ENCODE measurements at regions not wholly inside any gene's neighbourhood (a gene's known extent, or its start where the extent isn't known, plus 50 kb on each side); places are given as distances from the start of the nearest gene placed in this dataset.

GRCh38 chr9:90095682-90096081, 490.9 kb downstream of the GADD45G start:
- DNase-seq (peak; percentile 37), ATAC-seq (peak; percentile 34)
- no peak overlapping the region for H3K4me3 Mint-ChIP-seq
- no peaks in the 10 kb centered on the region for H3K9me3 Mint-ChIP-seq
- no peak for TF ChIP-seq CTCF (IDR thresholded peaks at IDR 0.05)
- H3K36me3 Mint-ChIP-seq (ENCODE audit: low read depth): no peaks in the 10 kb centered on the region
- H3K27me3 Mint-ChIP-seq: peaks cover 21% of the 10 kb centered on the region
- intact Hi-C loops (cut with micrococcal nuclease): loop anchor here (5.0 kb wide), 1 partner anchor 173 kb away; no protein-coding TSS in a partner anchor
- ChIA-PET POLR2A (no interaction called here), CTCF (interaction anchor here (0.8 to 6.7 kb wide), 6 partner anchors 43 to 502 kb away, joined by 3 to 41 read pairs (median 4); no protein-coding TSS in a partner anchor)
- H3K27ac Mint-ChIP-seq: no peak overlapping the region
- peaks cover 20% of the 10 kb centered on the region for H3K4me1 Mint-ChIP-seq (ENCODE audit: low read depth)

GRCh38 chr9:90097237-90097636, 492.4 kb downstream of the GADD45G start:
- Mint-ChIP-seq H3K9me3 (no peaks in the 10 kb centered on the region), H3K4me1 (ENCODE audit: low read depth) (peaks cover 19% of the 10 kb centered on the region), H3K27ac (no peak overlapping the region), H3K4me3 (no peak overlapping the region), H3K36me3 (ENCODE audit: low read depth) (no peaks in the 10 kb centered on the region), H3K27me3 (peaks cover 25% of the 10 kb centered on the region)
- no peak for TF ChIP-seq CTCF (IDR thresholded peaks at IDR 0.05)
- POLR2A ChIA-PET: no interaction called here
- ATAC-seq (no peak), DNase-seq (no peak)
- CTCF ChIA-PET: interaction anchor here (0.9 to 6.7 kb wide), 4 partner anchors 492 to 504 kb away, joined by 3 to 41 read pairs (median 6); partner anchors contain the start of gene GADD45G
- intact Hi-C loops (cut with micrococcal nuclease): loop anchor here (5.0 kb wide), 1 partner anchor 175 kb away; no protein-coding TSS in a partner anchor

GRCh38 chr9:90098408-90098807, 493.6 kb downstream of the GADD45G start:
- Mint-ChIP-seq H3K27ac (no peak overlapping the region), H3K4me1 (ENCODE audit: low read depth) (peaks cover 8% of the 10 kb centered on the region), H3K4me3 (no peak overlapping the region), H3K9me3 (no peaks in the 10 kb centered on the region), H3K27me3 (peaks cover 22% of the 10 kb centered on the region), H3K36me3 (ENCODE audit: low read depth) (no peaks in the 10 kb centered on the region)
- DNase-seq: no peak
- ChIA-PET CTCF (interaction anchor here (0.9 to 6.7 kb wide), 5 partner anchors 46 to 505 kb away, joined by 3 to 41 read pairs (median 5); no protein-coding TSS in a partner anchor), POLR2A (no interaction called here)
- TF ChIP-seq CTCF (IDR thresholded peaks at IDR 0.05): no peak
- ATAC-seq: no peak
- intact Hi-C loops (cut with micrococcal nuclease): loop anchor here (5.0 kb wide), 1 partner anchor 176 kb away; no protein-coding TSS in a partner anchor

GRCh38 chr9:90099262-90099963, 494.6 kb downstream of the GADD45G start:
- intact Hi-C loops (cut with micrococcal nuclease): loop anchor here (5.0 kb wide), 1 partner anchor 177 kb away; no protein-coding TSS in a partner anchor
- POLR2A ChIA-PET: interaction anchor here (1.0 kb wide), 1 partner anchor 510 kb away, joined by 3 read pairs; no protein-coding TSS in a partner anchor

More at GRCh38 chr9:90099262-90099963, 494.6 kb downstream of the GADD45G start:
- peaks cover 6% of the 10 kb centered on the region for H3K4me1 Mint-ChIP-seq (ENCODE audit: low read depth)
- TF ChIP-seq CTCF (IDR thresholded peaks at IDR 0.05): peak; percentile 57
- CTCF ChIA-PET: interaction anchor here (0.7 to 9.1 kb wide), 10 partner anchors 10 to 523 kb away, joined by 3 to 355 read pairs (median 4); partner anchors contain the start of gene GADD45G
- H3K27me3 Mint-ChIP-seq: peaks cover 18% of the 10 kb centered on the region
- no peaks in the 10 kb centered on the region for H3K9me3 Mint-ChIP-seq
- no peaks in the 10 kb centered on the region for H3K36me3 Mint-ChIP-seq (ENCODE audit: low read depth)
- H3K4me3 Mint-ChIP-seq: no peak overlapping the region
- peak; percentile 40 for ATAC-seq
- DNase-seq: peak; percentile 15
- H3K27ac Mint-ChIP-seq: no peak overlapping the region

Data from activated CD8-positive, alpha-beta T cell treated with anti-CD3 and anti-CD28 coated beads for 36 hours (primary cell).